ENCODE measurements at regions not wholly inside any gene's neighbourhood (a gene's known extent, or its start where the extent isn't known, plus 50 kb on each side); places are given as distances from the start of the nearest gene placed in this dataset.

GRCh38 chr2:48174503-48174902 is 140.0 kb upstream of the FOXN2 start:
- Mint-ChIP-seq H3K27ac (no peak overlapping the region), H3K36me3 (ENCODE audit: low read depth) (no peaks in the 10 kb centered on the region)
- no peak for ATAC-seq

GRCh38 chr2:48175254-48175653 is 139.2 kb upstream of the FOXN2 start:
- no peaks in the 10 kb centered on the region for H3K4me1 Mint-ChIP-seq
- H3K27me3 Mint-ChIP-seq: no peaks in the 10 kb centered on the region
- H3K27ac Mint-ChIP-seq: no peak overlapping the region
- DNase-seq: no peak
- ATAC-seq: no peak
- no peaks in the 10 kb centered on the region for H3K9me3 ChIP-seq (ENCODE audit: control insufficient read depth, low read length, poor library complexity, severe bottlenecking)
- no peaks in the 10 kb centered on the region for H3K36me3 Mint-ChIP-seq (ENCODE audit: low read depth)
- H3K4me3 Mint-ChIP-seq: no peak overlapping the region

More at GRCh38 chr2:48174503-48174902, 140.0 kb upstream of the FOXN2 start:
- DNase-seq: no peak
- Mint-ChIP-seq H3K27me3 (no peaks in the 10 kb centered on the region), H3K4me1 (no peaks in the 10 kb centered on the region), H3K4me3 (no peak overlapping the region)
- H3K9me3 ChIP-seq (ENCODE audit: control insufficient read depth, low read length, poor library complexity, severe bottlenecking): no peaks in the 10 kb centered on the region

GRCh38 chr2:48175656-48176055 is 138.8 kb upstream of the FOXN2 start:
- Mint-ChIP-seq H3K27me3 (no peaks in the 10 kb centered on the region), H3K27ac (no peak overlapping the region), H3K4me1 (no peaks in the 10 kb centered on the region), H3K36me3 (ENCODE audit: low read depth) (no peaks in the 10 kb centered on the region), H3K4me3 (no peak overlapping the region)
- no peak for DNase-seq
- no peaks in the 10 kb centered on the region for H3K9me3 ChIP-seq (ENCODE audit: control insufficient read depth, low read length, poor library complexity, severe bottlenecking)
- ATAC-seq: no peak

DNA sequence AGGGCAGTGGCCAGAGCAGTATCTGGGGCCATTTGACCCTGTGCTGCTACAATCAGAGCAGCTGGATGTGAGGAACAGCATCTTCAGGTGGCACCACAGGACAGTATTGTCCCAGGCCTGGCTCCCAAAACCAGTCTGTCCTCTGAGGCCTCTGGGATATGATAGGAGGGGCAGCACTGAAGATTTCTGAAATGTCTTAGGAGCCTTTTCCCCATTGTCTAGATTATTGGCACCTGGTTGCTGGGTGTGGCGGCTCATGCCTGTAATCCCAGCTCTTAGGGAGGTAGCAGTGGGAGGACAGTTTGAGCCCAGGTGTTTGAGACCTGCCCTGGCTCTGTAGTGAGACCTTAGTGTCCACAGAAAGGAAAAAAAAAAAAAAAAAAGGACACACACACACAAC is 137.6 kb upstream of the FOXN2 start:
- Mint-ChIP-seq H3K27me3 (no peaks in the 10 kb centered on the region), H3K27ac (no peak overlapping the region), H3K4me1 (no peaks in the 10 kb centered on the region), H3K36me3 (ENCODE audit: low read depth) (no peaks in the 10 kb centered on the region), H3K4me3 (no peak overlapping the region)
- no peaks in the 10 kb centered on the region for H3K9me3 ChIP-seq (ENCODE audit: control insufficient read depth, low read length, poor library complexity, severe bottlenecking)
- ATAC-seq: no peak
- no peak for DNase-seq

DNA sequence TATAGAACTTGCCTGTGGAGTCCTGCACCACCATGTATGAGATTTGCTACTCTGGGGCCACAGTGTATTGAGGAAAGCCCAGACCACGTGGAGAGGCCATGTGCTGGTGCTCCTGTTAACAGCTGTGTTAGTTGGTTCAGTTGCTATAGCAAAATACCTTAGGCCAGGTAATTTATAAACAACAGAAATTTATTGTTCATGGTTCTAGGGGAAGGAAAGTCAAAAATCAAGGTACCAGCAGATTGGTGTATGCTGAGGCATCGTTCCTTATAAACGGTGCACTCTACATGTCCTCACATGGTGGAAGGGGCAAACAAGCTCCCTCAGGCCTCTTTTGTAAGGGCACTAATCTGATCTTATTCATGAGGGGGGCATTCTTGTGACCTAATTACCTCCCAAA is 135.9 kb upstream of the FOXN2 start:
- no peak overlapping the region for H3K4me3 Mint-ChIP-seq
- no peak overlapping the region for H3K27ac Mint-ChIP-seq
- H3K36me3 Mint-ChIP-seq (ENCODE audit: low read depth): no peaks in the 10 kb centered on the region
- ATAC-seq: no peak
- no peaks in the 10 kb centered on the region for H3K9me3 ChIP-seq (ENCODE audit: control insufficient read depth, low read length, poor library complexity, severe bottlenecking)
- no peaks in the 10 kb centered on the region for H3K4me1 Mint-ChIP-seq
- no peaks in the 10 kb centered on the region for H3K27me3 Mint-ChIP-seq
- no peak for DNase-seq

DNA sequence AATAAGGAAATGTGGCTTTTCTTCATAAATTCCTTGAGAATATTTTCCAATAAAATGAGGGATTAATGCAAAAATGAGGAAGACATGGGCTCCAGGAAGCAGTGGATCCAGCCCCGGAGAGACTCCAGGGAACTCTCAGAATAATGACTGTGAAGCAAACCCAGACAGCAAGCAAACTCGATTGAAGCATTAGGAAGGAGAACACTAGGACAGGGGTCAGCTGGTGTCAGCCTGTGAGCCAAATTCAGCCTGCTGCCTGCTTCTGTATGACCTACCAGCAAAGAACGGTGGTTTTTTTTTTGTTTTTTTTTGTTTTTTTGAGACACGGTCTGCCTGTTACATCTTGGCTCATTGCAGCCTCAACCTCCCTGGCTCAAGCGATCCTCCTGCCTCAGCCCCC is 133.9 kb upstream of the FOXN2 start:
- H3K27ac Mint-ChIP-seq: no peak overlapping the region
- no peaks in the 10 kb centered on the region for H3K9me3 ChIP-seq (ENCODE audit: control insufficient read depth, low read length, poor library complexity, severe bottlenecking)
- H3K27me3 Mint-ChIP-seq: no peaks in the 10 kb centered on the region
- H3K4me3 Mint-ChIP-seq: no peak overlapping the region
- H3K36me3 Mint-ChIP-seq (ENCODE audit: low read depth): no peaks in the 10 kb centered on the region
- DNase-seq (no peak), ATAC-seq (no peak)
- no peaks in the 10 kb centered on the region for H3K4me1 Mint-ChIP-seq

- no peak overlapping the region for H3K4me3 Mint-ChIP-seq
Observed at GRCh38 chr2:48183276-48183675, 131.2 kb upstream of the FOXN2 start.

DNA sequence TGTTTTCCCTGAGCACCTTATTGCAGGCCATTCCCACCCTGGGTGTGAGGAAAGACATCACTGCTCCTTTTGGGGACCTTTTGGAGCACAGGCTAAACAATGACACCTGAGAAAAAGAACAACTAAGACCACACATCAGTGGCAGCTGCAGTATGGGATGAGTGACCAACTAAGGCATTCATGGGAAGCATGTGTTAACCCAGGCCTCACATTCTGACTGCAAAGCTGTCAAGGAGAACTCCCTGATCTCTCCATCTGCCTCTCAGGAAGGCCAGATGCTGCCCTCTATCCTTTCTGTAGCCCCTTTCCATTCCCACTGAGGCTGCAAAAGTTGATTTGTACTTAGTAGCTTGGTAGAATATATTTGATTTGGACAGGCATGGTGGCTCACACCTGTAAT is 130.5 kb upstream of the FOXN2 start:
- Mint-ChIP-seq H3K27ac (no peak overlapping the region), H3K27me3 (no peaks in the 10 kb centered on the region), H3K4me1 (no peaks in the 10 kb centered on the region), H3K36me3 (ENCODE audit: low read depth) (no peaks in the 10 kb centered on the region), H3K4me3 (no peak overlapping the region)
- ATAC-seq (no peak), DNase-seq (no peak)
- no peaks in the 10 kb centered on the region for H3K9me3 ChIP-seq (ENCODE audit: control insufficient read depth, low read length, poor library complexity, severe bottlenecking)

More at GRCh38 chr2:48183276-48183675, 131.2 kb upstream of the FOXN2 start:
- H3K27ac Mint-ChIP-seq: no peak overlapping the region
- ATAC-seq: no peak
- no peak for DNase-seq
- H3K4me1 Mint-ChIP-seq: no peaks in the 10 kb centered on the region
- H3K27me3 Mint-ChIP-seq: no peaks in the 10 kb centered on the region
- H3K36me3 Mint-ChIP-seq (ENCODE audit: low read depth): no peaks in the 10 kb centered on the region
- H3K9me3 ChIP-seq (ENCODE audit: control insufficient read depth, low read length, poor library complexity, severe bottlenecking): no peaks in the 10 kb centered on the region

GRCh38 chr2:48187503-48187902 is 127.0 kb upstream of the FOXN2 start:
- no peak for ATAC-seq
- Mint-ChIP-seq H3K4me1 (no peaks in the 10 kb centered on the region), H3K4me3 (no peak overlapping the region), H3K27me3 (no peaks in the 10 kb centered on the region), H3K36me3 (ENCODE audit: low read depth) (no peaks in the 10 kb centered on the region), H3K27ac (no peak overlapping the region)
- DNase-seq: no peak
- H3K9me3 ChIP-seq (ENCODE audit: control insufficient read depth, low read length, poor library complexity, severe bottlenecking): no peaks in the 10 kb centered on the region

- Mint-ChIP-seq H3K27ac (no peak overlapping the region), H3K4me3 (no peak overlapping the region), H3K36me3 (ENCODE audit: low read depth) (peaks cover 1% of the 10 kb centered on the region), H3K27me3 (peaks cover 2% of the 10 kb centered on the region), H3K4me1 (peaks cover 5% of the 10 kb centered on the region)
- no peaks in the 10 kb centered on the region for H3K9me3 ChIP-seq (ENCODE audit: control insufficient read depth, low read length, poor library complexity, severe bottlenecking)
- no peak for DNase-seq
- ATAC-seq: no peak
Observed at GRCh38 chr2:48189552-48190228, 124.8 kb upstream of the FOXN2 start.

- ATAC-seq: no peak
- H3K4me3 Mint-ChIP-seq: no peak overlapping the region
Observed at GRCh38 chr2:48190230-48190629, 124.3 kb upstream of the FOXN2 start.

GRCh38 chr2:48194641-48195040 is 119.8 kb upstream of the FOXN2 start:
- peaks cover 6% of the 10 kb centered on the region for H3K36me3 Mint-ChIP-seq (ENCODE audit: low read depth)
- DNase-seq: no peak
- H3K27ac Mint-ChIP-seq: no peak overlapping the region
- H3K9me3 ChIP-seq (ENCODE audit: control insufficient read depth, low read length, poor library complexity, severe bottlenecking): no peaks in the 10 kb centered on the region
- H3K27me3 Mint-ChIP-seq: peaks cover 8% of the 10 kb centered on the region
- peaks cover 9% of the 10 kb centered on the region for H3K4me1 Mint-ChIP-seq
- ATAC-seq: no peak
- H3K4me3 Mint-ChIP-seq: no peak overlapping the region

More at GRCh38 chr2:48190230-48190629, 124.3 kb upstream of the FOXN2 start:
- no peaks in the 10 kb centered on the region for H3K9me3 ChIP-seq (ENCODE audit: control insufficient read depth, low read length, poor library complexity, severe bottlenecking)
- peaks cover 6% of the 10 kb centered on the region for H3K36me3 Mint-ChIP-seq (ENCODE audit: low read depth)
- DNase-seq: no peak
- H3K4me1 Mint-ChIP-seq: peaks cover 9% of the 10 kb centered on the region
- H3K27me3 Mint-ChIP-seq: peaks cover 8% of the 10 kb centered on the region
- no peak overlapping the region for H3K27ac Mint-ChIP-seq

DNA sequence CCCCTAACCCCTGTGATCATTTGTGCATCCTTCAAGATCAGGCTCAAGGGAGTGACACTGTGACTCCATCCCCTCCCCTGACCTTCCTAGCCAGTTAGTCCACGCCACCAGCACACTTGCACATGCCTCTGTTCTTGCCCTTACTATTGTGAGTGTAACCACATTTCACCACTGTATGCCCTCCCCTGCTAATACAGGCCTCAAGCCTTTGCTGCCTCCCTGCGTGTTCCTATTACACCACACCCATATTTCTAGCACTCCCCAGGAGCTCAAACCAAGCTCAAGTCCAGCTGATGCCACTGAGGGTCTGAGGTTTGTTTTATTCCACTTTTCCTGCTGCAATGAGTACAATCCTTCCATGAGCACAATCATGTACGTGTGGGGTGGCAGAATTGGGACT is 119.3 kb upstream of the FOXN2 start:
- Mint-ChIP-seq H3K27me3 (peaks cover 8% of the 10 kb centered on the region), H3K4me3 (no peak overlapping the region), H3K27ac (no peak overlapping the region), H3K4me1 (peaks cover 9% of the 10 kb centered on the region), H3K36me3 (ENCODE audit: low read depth) (peaks cover 6% of the 10 kb centered on the region)
- no peak for DNase-seq
- no peaks in the 10 kb centered on the region for H3K9me3 ChIP-seq (ENCODE audit: control insufficient read depth, low read length, poor library complexity, severe bottlenecking)
- ATAC-seq: no peak

- no peak for DNase-seq
- no peaks in the 10 kb centered on the region for H3K9me3 ChIP-seq (ENCODE audit: control insufficient read depth, low read length, poor library complexity, severe bottlenecking)
- H3K27me3 Mint-ChIP-seq: peaks cover 8% of the 10 kb centered on the region
- no peak for ATAC-seq
- H3K36me3 Mint-ChIP-seq (ENCODE audit: low read depth): peaks cover 6% of the 10 kb centered on the region
- peaks cover 9% of the 10 kb centered on the region for H3K4me1 Mint-ChIP-seq
- no peak overlapping the region for H3K27ac Mint-ChIP-seq
- no peak overlapping the region for H3K4me3 Mint-ChIP-seq
Observed at GRCh38 chr2:48197618-48198017, 116.9 kb upstream of the FOXN2 start.
